T1000 (cell line): ENCODE measurements at regions not wholly inside any gene's neighbourhood (a gene's known extent, or its start where the extent isn't known, plus 50 kb on each side); places are given as distances from the start of the nearest gene placed in this dataset.

Source experiments
- DNase-seq: peaks from one replicate; lab custom pipeline; 2025; ENCODE audit warnings: mixed read lengths; lab: John Stamatoyannopoulos, UW

GRCh38 chr4:137676357-137676998 is 144.2 kb upstream of the PCDH18 start:
- DNase-seq, result no peak

- no peak for DNase-seq
Observed at GRCh38 chr4:137674066-137674465, 141.8 kb upstream of the PCDH18 start.

GRCh38 chr4:137668885-137669545 is 136.7 kb upstream of the PCDH18 start:
- DNase-seq, result no peak

- DNase-seq, result no peak
Observed at GRCh38 chr4:137664416-137664815, 132.1 kb upstream of the PCDH18 start.

- DNase-seq, result no peak
Observed at GRCh38 chr4:137664046-137664387, 131.7 kb upstream of the PCDH18 start.

GRCh38 chr4:137663251-137664045 is 131.2 kb upstream of the PCDH18 start:
- no peak for DNase-seq

- DNase-seq, result no peak
Observed at GRCh38 chr4:137661693-137662092, 129.4 kb upstream of the PCDH18 start.

- no peak for DNase-seq
Observed at GRCh38 chr4:137660211-137660610, 127.9 kb upstream of the PCDH18 start.

GRCh38 chr4:137659431-137659830 is 127.1 kb upstream of the PCDH18 start:
- no peak for DNase-seq

GRCh38 chr4:137656661-137657060 is 124.4 kb upstream of the PCDH18 start:
- DNase-seq, result no peak

- DNase-seq, result no peak
Observed at GRCh38 chr4:137655302-137655701, 123.0 kb upstream of the PCDH18 start.

- DNase-seq, result no peak
Observed at GRCh38 chr4:137651128-137651527, 118.8 kb upstream of the PCDH18 start.

- no peak for DNase-seq
Observed at GRCh38 chr4:137649711-137650450, 117.6 kb upstream of the PCDH18 start.

GRCh38 chr4:137648531-137648930 is 116.2 kb upstream of the PCDH18 start:
- no peak for DNase-seq

GRCh38 chr4:137647375-137647774 is 115.1 kb upstream of the PCDH18 start:
- no peak for DNase-seq

GRCh38 chr4:137644201-137644600 is 111.9 kb upstream of the PCDH18 start:
- DNase-seq, result no peak

GRCh38 chr4:137641544-137641943 is 109.2 kb upstream of the PCDH18 start:
- DNase-seq, result no peak

- no peak for DNase-seq
Observed at GRCh38 chr4:137640838-137641158, 108.5 kb upstream of the PCDH18 start.

GRCh38 chr4:137640156-137640837 is 108.0 kb upstream of the PCDH18 start:
- DNase-seq, result no peak

- no peak for DNase-seq
Observed at GRCh38 chr4:137638934-137639333, 106.6 kb upstream of the PCDH18 start.

GRCh38 chr4:137635601-137636000 is 103.3 kb upstream of the PCDH18 start:
- DNase-seq, result no peak

GRCh38 chr4:137635108-137635507 is 102.8 kb upstream of the PCDH18 start:
- no peak for DNase-seq
